NCI-H345 treated with DMSO at 0.1 percent for 48 hours (cell line): ENCODE measurements at regions not wholly inside any gene's neighbourhood (a gene's known extent, or its start where the extent isn't known, plus 50 kb on each side); places are given as distances from the start of the nearest gene placed in this dataset.
"Not testable (repeated sequence)": the region's sequence is repeated elsewhere in the genome, so short reads cannot be mapped to it uniquely, and the experiment has no call there.

Experiments
- DNase-seq: peaks from one replicate; lab custom pipeline; 2025; ENCODE audit not compliant: unreplicated experiment; lab: John Stamatoyannopoulos, UW

- no peak for DNase-seq
Measured at GRCh38 chr12:33192226-33192625, 247.4 kb downstream of the SYT10 start.

DNA sequence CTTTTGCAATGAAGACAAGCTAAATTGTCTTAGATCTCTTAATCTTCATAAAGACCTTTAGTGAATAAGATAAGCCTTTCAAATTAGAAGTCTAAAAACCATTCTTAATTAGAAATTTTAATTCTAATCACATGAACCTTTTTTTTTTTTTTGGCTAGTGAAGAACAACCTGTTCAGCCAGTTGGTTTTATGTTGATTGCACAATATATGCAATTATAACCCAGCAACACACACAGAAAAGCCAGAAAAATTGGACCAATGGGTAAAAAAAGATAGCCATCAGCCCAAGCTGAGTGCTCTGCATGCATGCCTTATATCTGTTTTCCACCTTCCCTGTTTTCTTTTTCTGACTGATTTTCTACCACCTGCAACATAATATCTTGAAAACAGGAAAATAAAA lies 252.2 kb downstream of the SYT10 start:
- DNase-seq, result no peak

- DNase-seq, result no peak
Measured at GRCh38 chr12:33184161-33184560, 255.5 kb downstream of the SYT10 start.

DNA sequence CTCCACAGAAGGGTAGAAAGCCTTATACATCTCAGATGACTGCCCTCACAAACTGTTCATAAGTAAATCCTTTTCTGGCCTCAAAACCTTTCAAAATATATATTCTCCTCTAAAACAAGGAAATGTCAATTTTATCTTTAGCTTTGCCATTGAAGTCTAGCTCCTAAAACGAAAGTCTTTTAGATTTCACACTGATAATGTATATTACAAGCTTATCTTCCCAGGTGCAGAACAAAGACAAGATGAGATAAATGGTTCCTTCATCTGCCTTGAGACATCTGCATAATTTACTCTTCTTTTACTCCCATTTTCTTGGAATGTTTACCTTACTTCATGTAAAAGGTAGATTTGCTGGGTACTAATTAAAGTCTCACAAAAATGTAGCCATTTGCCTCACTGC lies 257.1 kb downstream of the SYT10 start:
- DNase-seq, result no peak

DNA sequence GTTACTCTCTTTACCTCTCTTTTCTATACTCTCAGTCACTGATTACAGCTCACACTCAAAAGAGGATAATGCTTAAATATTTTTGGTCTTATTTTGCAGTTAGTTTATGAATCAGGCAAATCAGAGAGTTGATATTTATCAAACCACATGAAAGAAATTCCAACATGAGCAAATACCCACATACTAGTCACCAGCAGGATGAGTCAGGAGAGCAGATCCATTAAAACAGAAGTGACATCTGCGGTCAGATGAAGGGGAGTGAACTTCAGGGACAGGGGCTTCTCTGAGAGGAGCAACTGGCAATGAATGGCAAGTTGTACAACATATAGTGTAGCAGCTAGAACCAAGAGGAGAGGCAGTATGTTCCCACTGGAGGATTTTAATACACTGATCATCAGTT lies 258.7 kb downstream of the SYT10 start:
- DNase-seq, result no peak

- DNase-seq, result not testable (repeated sequence)
Measured at GRCh38 chr12:33166260-33166659, 269.7 kb upstream of the PKP2 start.

DNA sequence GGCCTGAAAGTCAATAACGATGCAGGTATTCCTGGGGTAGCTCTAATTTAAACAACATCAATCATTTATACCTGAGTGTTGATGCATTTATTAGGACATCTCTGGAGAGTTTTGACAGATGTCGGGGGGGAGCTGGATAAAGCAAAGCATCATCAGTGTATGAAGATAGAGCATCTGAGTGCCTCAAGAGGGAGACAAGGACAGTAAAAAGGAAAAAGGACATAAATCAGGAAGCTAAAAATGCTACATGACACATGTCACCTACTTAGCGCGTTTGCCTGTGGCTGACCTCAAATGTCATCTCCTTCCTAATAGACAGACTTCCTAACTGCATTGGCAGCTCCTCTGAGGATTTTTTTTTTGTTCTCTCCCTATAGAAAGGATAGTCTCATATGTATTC lies 259.5 kb upstream of the PKP2 start:
- DNase-seq, result no peak

DNA sequence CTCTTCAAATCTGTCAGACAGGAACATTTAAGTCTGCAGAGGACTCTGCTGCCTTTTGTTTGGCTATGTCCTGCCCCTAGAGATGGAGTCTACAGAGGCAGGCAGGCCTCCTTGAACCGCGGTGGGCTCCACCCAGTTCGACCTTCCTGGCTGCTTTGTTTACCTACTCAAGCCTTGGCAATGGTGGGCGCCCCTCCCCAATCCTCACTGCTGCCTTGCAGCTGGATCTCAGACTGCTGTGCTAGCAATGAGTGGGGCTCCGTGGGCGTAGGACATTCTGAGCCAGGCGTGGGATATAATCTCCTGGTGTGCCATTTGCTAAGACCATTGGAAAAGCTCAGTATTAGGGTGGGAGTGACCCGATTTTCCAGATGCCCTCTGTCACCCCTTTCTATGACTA lies 250.7 kb upstream of the PKP2 start:
- DNase-seq, result not testable (repeated sequence)

DNA sequence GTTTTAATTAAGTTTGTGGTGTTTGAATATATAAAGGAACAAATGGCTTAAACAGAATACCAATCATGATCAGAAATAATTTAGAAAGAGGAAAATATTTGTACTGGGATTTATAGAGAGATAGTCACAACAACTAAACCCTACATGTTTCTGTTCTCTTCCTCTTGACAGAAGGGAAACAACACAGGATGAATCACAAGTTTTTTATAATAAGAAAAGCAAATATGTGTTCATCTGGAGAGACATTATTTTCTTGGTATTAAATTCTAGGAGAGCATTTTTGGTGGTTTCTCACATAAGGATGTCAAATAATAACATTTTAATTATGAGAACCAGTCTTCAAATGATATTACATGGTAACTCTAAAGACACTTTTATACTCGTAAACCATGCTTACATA lies 232.9 kb upstream of the PKP2 start:
- DNase-seq, result no peak

DNA sequence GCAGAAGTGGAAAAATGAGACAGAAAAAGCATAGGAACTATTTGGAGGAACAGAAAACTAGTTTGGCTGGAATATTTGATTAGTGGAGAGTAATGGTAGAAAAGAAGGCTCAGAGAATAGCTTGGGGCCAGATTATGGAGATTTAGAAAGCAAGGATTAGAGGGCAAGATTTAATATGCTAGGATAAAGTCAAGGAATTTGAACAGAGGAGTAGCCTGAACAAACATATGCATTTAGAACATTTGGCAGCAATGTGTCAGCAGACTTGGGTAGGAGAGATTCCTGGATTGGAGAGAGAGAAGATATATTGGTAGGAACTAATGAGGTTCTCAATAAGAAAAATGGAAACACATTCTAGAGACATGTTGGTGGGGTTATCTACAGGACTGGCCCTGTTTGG lies 229.2 kb upstream of the PKP2 start:
- DNase-seq, result no peak

GRCh38 chr12:33116284-33116683 lies 219.7 kb upstream of the PKP2 start:
- DNase-seq, result no peak

- no peak for DNase-seq
Measured at GRCh38 chr12:33115716-33116115, 219.1 kb upstream of the PKP2 start.

GRCh38 chr12:33111850-33112249 lies 215.3 kb upstream of the PKP2 start:
- DNase-seq, result no peak

- DNase-seq, result not testable (repeated sequence)
Measured at GRCh38 chr12:33107827-33108226, 211.2 kb upstream of the PKP2 start.

- DNase-seq, result no peak
Measured at GRCh38 chr12:33093534-33093933, 197.0 kb upstream of the PKP2 start.

DNA sequence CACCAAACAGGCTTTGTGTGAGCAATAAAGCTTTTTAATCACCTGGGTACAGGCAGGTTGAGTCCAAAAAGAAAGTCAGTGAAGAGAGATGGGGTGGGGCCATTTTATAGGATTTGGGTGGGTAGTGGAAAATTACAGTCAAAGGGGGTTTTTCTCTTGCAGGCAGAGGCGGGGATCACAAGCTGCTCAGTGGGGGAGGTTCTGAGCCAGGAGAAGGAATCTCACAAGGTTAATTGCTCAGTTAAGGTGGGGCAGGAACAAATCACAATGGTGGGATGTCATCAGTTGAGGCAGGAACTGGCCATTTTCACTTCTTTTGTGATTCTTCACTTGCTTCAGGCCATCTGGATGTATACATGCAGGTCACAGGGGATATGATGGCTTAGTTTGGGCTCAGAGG lies 191.3 kb upstream of the PKP2 start:
- not testable (repeated sequence) for DNase-seq

DNA sequence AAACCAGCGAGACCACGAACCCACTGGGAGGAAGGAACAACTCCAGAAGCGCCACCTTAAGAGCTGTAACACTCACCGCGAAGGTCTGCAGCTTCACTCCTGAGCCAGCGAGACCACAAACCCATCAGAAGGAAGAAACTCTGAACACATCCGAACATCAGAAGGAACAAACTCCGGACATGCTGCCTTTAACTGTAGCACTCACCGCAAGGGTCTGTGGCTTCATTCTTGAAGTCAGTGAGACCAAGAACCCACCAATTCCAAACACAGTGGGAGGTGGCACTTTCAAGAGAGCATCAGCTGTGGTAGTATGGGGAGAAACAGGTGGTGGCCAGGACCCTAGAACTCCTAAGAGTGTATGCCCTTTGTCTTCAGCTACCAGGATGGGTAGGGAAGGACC lies 179.8 kb upstream of the PKP2 start:
- DNase-seq, result not testable (repeated sequence)

- not testable (repeated sequence) for DNase-seq
Measured at GRCh38 chr12:33075130-33075766, 178.7 kb upstream of the PKP2 start.

DNA sequence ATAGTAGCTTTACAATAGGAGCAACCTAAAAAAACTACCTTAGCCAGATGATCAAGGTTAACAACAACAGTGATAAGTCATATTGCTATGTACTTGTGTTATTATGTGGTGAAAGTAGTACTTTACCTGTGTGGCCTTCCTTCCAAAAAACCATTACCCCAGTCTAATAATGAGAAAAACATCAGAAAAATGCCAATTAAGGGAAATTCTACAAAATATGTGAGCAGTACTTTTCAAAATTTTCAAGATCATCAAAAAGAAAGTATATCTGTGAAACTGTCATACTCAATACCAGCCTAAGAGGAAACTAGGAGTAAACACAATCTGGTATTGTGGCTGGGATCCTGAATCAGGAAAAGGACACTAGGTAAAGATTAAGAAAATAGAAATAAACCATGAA lies 165.3 kb upstream of the PKP2 start:
- no peak for DNase-seq

DNA sequence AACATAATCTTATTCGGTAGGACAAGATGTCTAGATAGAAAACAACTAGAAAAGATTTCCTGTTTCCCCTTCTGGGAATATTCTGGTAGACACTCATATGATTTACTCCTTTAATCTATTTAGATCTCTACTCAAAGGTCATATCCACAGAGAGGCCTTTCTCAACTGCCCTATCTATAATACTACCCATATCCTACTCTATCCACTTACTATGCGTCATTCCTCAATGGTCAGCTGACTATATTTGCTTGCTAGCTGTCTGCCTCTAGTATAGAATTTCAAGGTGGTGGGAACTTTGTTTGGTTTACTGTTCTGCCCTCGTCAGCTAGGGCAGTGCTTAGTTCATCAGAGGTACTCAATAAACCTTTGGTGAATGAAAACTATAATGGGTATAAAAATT lies 157.8 kb upstream of the PKP2 start:
- DNase-seq, result no peak

DNA sequence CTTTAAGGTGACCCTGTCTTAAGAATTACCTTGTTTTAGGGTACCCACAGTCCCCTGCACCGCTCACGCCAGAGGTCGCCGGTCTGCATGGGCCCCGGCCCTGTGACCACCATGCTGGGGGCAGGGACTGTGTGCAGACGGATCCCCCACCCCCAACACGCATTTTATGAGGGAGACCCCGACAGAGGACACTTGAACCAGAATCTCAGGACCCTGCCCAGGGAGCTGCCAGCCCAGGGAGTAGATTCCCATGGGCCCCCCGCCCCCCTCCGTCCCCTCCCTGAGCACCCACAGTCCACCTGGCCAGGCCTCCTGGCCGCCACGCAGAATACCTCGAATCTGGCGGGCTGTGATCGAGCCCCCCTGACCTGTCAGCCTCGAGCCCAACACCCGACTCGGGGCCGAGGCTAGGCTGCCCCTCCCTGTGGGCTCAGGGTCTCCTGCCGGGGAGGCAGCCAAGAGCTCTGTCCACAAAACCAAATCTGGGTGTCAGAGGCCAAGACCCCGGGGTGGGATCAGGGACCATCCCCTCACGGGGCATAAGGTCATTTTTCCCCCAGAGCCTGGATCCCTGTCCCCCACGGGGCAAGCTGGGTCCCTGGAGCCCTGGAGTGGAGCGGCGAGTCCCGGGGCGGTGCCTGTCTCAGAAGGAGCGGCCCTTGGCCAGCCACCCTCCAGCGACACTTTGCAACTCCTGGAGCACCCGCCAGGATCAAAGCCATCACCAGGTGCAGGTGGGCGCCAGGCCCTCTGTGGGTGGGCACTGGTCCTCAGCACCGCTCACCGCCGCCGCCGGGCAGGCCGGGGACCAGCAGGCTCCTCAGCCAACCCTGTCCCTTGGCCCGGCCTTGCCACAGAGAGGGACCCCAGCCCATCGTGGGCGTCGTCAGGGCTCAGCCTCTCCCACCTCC lies 155.8 kb upstream of the PKP2 start:
- DNase-seq, result no peak

DNA sequence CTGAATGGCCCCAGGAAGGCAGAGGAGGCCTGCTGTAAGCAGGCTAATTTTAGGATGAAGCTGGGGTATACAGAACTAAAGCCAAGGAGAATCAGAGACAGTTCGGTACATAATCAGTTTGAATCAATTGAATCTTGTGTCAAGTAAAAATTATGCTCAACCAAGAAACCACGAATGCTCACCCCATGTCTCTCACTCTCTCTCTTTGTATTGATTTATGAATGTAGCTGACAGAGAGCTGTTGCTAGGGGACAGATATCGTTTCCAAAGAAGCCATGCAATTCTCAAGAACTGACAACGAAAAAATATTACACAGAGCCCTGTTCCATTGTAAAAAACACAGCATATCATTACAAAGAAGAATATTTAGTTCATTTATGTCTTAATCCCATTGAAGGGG lies 151.1 kb upstream of the PKP2 start:
- no peak for DNase-seq

- DNase-seq, result no peak
Measured at GRCh38 chr12:33044447-33044846, 147.9 kb upstream of the PKP2 start.
